ENCODE measurements at regions not wholly inside any gene's neighbourhood (a gene's known extent, or its start where the extent isn't known, plus 50 kb on each side); places are given as distances from the start of the nearest gene placed in this dataset.
A peak's percentile ranks its signal among the peaks of the same experiment; 100 is the strongest.

- Mint-ChIP-seq H3K36me3 (ENCODE audit: insufficient read depth) (peaks cover 2% of the 10 kb centered on the region), H3K27ac (ENCODE audit: low read depth) (peak overlapping the region; percentile 93), H3K4me1 (peaks cover 19% of the 10 kb centered on the region), H3K27me3 (no peaks in the 10 kb centered on the region), H3K4me3 (peak overlapping the region; percentile 91), H3K9me3 (no peaks in the 10 kb centered on the region)
- ATAC-seq (replicated peaks; ENCODE audit: extremely low read depth, poor library complexity, severe bottlenecking) (peak; percentile 91), DNase-seq (ENCODE audit: low spot score in 2 of 2) (peak; percentile 32 to 48)
These were observed 1395.8 kb downstream of the EFNB2 start for GRCh38 chr13:105139380-105140285.

GRCh38 chr13:105139048-105139379 is 1396.4 kb downstream of the EFNB2 start:
- DNase-seq (ENCODE audit: low spot score in 2 of 2) (no peak), ATAC-seq (replicated peaks; ENCODE audit: extremely low read depth, poor library complexity, severe bottlenecking) (no peak)
- Mint-ChIP-seq H3K9me3 (no peaks in the 10 kb centered on the region), H3K27me3 (no peaks in the 10 kb centered on the region), H3K36me3 (ENCODE audit: insufficient read depth) (peaks cover 2% of the 10 kb centered on the region), H3K4me3 (peak overlapping the region; percentile 91), H3K4me1 (peaks cover 19% of the 10 kb centered on the region), H3K27ac (ENCODE audit: low read depth) (peak overlapping the region; percentile 93)

- DNase-seq (ENCODE audit: low spot score in 2 of 2) (no peak), ATAC-seq (replicated peaks; ENCODE audit: extremely low read depth, poor library complexity, severe bottlenecking) (no peak)
- Mint-ChIP-seq H3K27me3 (no peaks in the 10 kb centered on the region), H3K36me3 (ENCODE audit: insufficient read depth) (peaks cover 2% of the 10 kb centered on the region), H3K27ac (ENCODE audit: low read depth) (no peak overlapping the region), H3K4me1 (peaks cover 19% of the 10 kb centered on the region), H3K9me3 (no peaks in the 10 kb centered on the region), H3K4me3 (no peak overlapping the region)
These were observed 1399.4 kb downstream of the EFNB2 start for GRCh38 chr13:105135852-105136615.

- no peaks in the 10 kb centered on the region for H3K9me3 Mint-ChIP-seq
- H3K4me3 Mint-ChIP-seq: no peak overlapping the region
- no peaks in the 10 kb centered on the region for H3K4me1 Mint-ChIP-seq
- DNase-seq (ENCODE audit: low spot score in 2 of 2): no peak
- no peaks in the 10 kb centered on the region for H3K27me3 Mint-ChIP-seq
- ATAC-seq (replicated peaks; ENCODE audit: extremely low read depth, poor library complexity, severe bottlenecking): no peak
- no peak overlapping the region for H3K27ac Mint-ChIP-seq (ENCODE audit: low read depth)
- H3K36me3 Mint-ChIP-seq (ENCODE audit: insufficient read depth): no peaks in the 10 kb centered on the region
These were observed 1407.7 kb downstream of the EFNB2 start for GRCh38 chr13:105127732-105128131.

GRCh38 chr13:105121221-105121620 is 1414.2 kb downstream of the EFNB2 start:
- H3K27me3 Mint-ChIP-seq: no peaks in the 10 kb centered on the region
- ATAC-seq (replicated peaks; ENCODE audit: extremely low read depth, poor library complexity, severe bottlenecking) (no peak), DNase-seq (ENCODE audit: low spot score in 2 of 2) (no peak)
- H3K27ac Mint-ChIP-seq (ENCODE audit: low read depth): no peak overlapping the region
- no peaks in the 10 kb centered on the region for H3K9me3 Mint-ChIP-seq
- H3K36me3 Mint-ChIP-seq (ENCODE audit: insufficient read depth): no peaks in the 10 kb centered on the region
- H3K4me1 Mint-ChIP-seq: no peaks in the 10 kb centered on the region
- H3K4me3 Mint-ChIP-seq: no peak overlapping the region

- no peak overlapping the region for H3K27ac Mint-ChIP-seq (ENCODE audit: low read depth)
- no peaks in the 10 kb centered on the region for H3K27me3 Mint-ChIP-seq
- H3K36me3 Mint-ChIP-seq (ENCODE audit: insufficient read depth): no peaks in the 10 kb centered on the region
- no peak overlapping the region for H3K4me3 Mint-ChIP-seq
- peaks cover 6% of the 10 kb centered on the region for H3K9me3 Mint-ChIP-seq
- H3K4me1 Mint-ChIP-seq: no peaks in the 10 kb centered on the region
- no peak for ATAC-seq (replicated peaks; ENCODE audit: extremely low read depth, poor library complexity, severe bottlenecking)
- DNase-seq (ENCODE audit: low spot score in 2 of 2): no peak
These were observed 1417.0 kb downstream of the EFNB2 start for GRCh38 chr13:105118426-105118985.

GRCh38 chr13:105116966-105117365 is 1418.5 kb downstream of the EFNB2 start:
- DNase-seq (ENCODE audit: low spot score in 2 of 2) (no peak), ATAC-seq (replicated peaks; ENCODE audit: extremely low read depth, poor library complexity, severe bottlenecking) (no peak)
- Mint-ChIP-seq H3K27me3 (no peaks in the 10 kb centered on the region), H3K27ac (ENCODE audit: low read depth) (no peak overlapping the region), H3K4me3 (no peak overlapping the region), H3K36me3 (ENCODE audit: insufficient read depth) (no peaks in the 10 kb centered on the region), H3K4me1 (no peaks in the 10 kb centered on the region), H3K9me3 (peaks cover 6% of the 10 kb centered on the region)

GRCh38 chr13:105112561-105112960 is 1422.9 kb downstream of the EFNB2 start:
- H3K36me3 Mint-ChIP-seq (ENCODE audit: insufficient read depth): no peaks in the 10 kb centered on the region
- no peak overlapping the region for H3K4me3 Mint-ChIP-seq
- no peaks in the 10 kb centered on the region for H3K27me3 Mint-ChIP-seq
- no peaks in the 10 kb centered on the region for H3K4me1 Mint-ChIP-seq
- H3K27ac Mint-ChIP-seq (ENCODE audit: low read depth): no peak overlapping the region
- DNase-seq (ENCODE audit: low spot score in 2 of 2): no peak
- peaks cover 6% of the 10 kb centered on the region for H3K9me3 Mint-ChIP-seq
- ATAC-seq (replicated peaks; ENCODE audit: extremely low read depth, poor library complexity, severe bottlenecking): no peak

- Mint-ChIP-seq H3K9me3 (no peaks in the 10 kb centered on the region), H3K4me3 (no peak overlapping the region), H3K4me1 (no peaks in the 10 kb centered on the region), H3K27me3 (no peaks in the 10 kb centered on the region), H3K36me3 (ENCODE audit: insufficient read depth) (no peaks in the 10 kb centered on the region), H3K27ac (ENCODE audit: low read depth) (no peak overlapping the region)
- ATAC-seq (replicated peaks; ENCODE audit: extremely low read depth, poor library complexity, severe bottlenecking) (no peak), DNase-seq (ENCODE audit: low spot score in 2 of 2) (no peak)
These were observed 1427.7 kb downstream of the EFNB2 start for GRCh38 chr13:105107781-105108180.

GRCh38 chr13:105105471-105105870 is 1430.0 kb downstream of the EFNB2 start:
- H3K36me3 Mint-ChIP-seq (ENCODE audit: insufficient read depth): no peaks in the 10 kb centered on the region
- no peak for DNase-seq (ENCODE audit: low spot score in 2 of 2)
- no peak overlapping the region for H3K4me3 Mint-ChIP-seq
- no peaks in the 10 kb centered on the region for H3K4me1 Mint-ChIP-seq
- no peaks in the 10 kb centered on the region for H3K9me3 Mint-ChIP-seq
- no peak for ATAC-seq (replicated peaks; ENCODE audit: extremely low read depth, poor library complexity, severe bottlenecking)
- no peak overlapping the region for H3K27ac Mint-ChIP-seq (ENCODE audit: low read depth)
- H3K27me3 Mint-ChIP-seq: no peaks in the 10 kb centered on the region

- Mint-ChIP-seq H3K4me3 (no peak overlapping the region), H3K4me1 (no peaks in the 10 kb centered on the region), H3K9me3 (peaks cover 7% of the 10 kb centered on the region), H3K36me3 (ENCODE audit: insufficient read depth) (no peaks in the 10 kb centered on the region), H3K27me3 (peaks cover 22% of the 10 kb centered on the region), H3K27ac (ENCODE audit: low read depth) (no peak overlapping the region)
- no peak for DNase-seq (ENCODE audit: low spot score in 2 of 2)
- no peak for ATAC-seq (replicated peaks; ENCODE audit: extremely low read depth, poor library complexity, severe bottlenecking)
These were observed 1437.9 kb downstream of the EFNB2 start for GRCh38 chr13:105097521-105097920.

- no peak for DNase-seq (ENCODE audit: low spot score in 2 of 2)
- no peak overlapping the region for H3K4me3 Mint-ChIP-seq
- H3K36me3 Mint-ChIP-seq (ENCODE audit: insufficient read depth): no peaks in the 10 kb centered on the region
- H3K27ac Mint-ChIP-seq (ENCODE audit: low read depth): no peak overlapping the region
- peaks cover 12% of the 10 kb centered on the region for H3K27me3 Mint-ChIP-seq
- H3K9me3 Mint-ChIP-seq: no peaks in the 10 kb centered on the region
- H3K4me1 Mint-ChIP-seq: no peaks in the 10 kb centered on the region
- ATAC-seq (replicated peaks; ENCODE audit: extremely low read depth, poor library complexity, severe bottlenecking): no peak
These were observed 1445.4 kb downstream of the EFNB2 start for GRCh38 chr13:105089858-105090643.

All from central memory CD8-positive, alpha-beta T cell (primary cell).